K562 (cell line): ENCODE measurements at regions not wholly inside any gene's neighbourhood (a gene's known extent, or its start where the extent isn't known, plus 50 kb on each side); places are given as distances from the start of the nearest gene placed in this dataset.

Experiments used
- ATAC-seq: fragments of 200-7000 bp; cut with Tn5 transposase; 3 replicates; pipeline ENCODE4 v1.9.1; 2020; ENCODE audit warnings: moderate library complexity
- BruUV-seq: library from RNA; stranded (reverse); fragments of 400-500 nt; replicated peaks from 2 replicates; lab custom pipeline; 2021; lab: Mats Ljungman, UMichigan
- CTCF ChIA-PET: fragments of 300-600 bp; formaldehyde crosslinking; extraction: SDS; loops from one replicate; lab custom pipeline; 2021; ENCODE audit warnings: low intra/inter-chr PET ratio; lab: Yijun Ruan, JAX
- POLR2A ChIA-PET: fragments of 300-600, 350-650 bp; sonication (Branson Sonifier 250); formaldehyde crosslinking; extraction: SDS; loops from one replicate; lab custom pipeline; 2021; ENCODE audit warnings: antibody characterized with exemption, inconsistent platforms; lab: Yijun Ruan, JAX
- DNase-seq, 4 experiments: peaks; one replicate each; pipeline versions ENCODE4 v3.0.0 to v3.0.0-alpha.2; 2011 to 2018; ENCODE audit warnings: low spot score in 3 of 4, mixed read lengths in 3 of 4; ENCODE audit errors: extremely low read depth in 1 of 4
- FAIRE-seq: peaks from 2 replicates; lab custom pipeline; 2011; peaks lifted over from hg19 to GRCh38; lab: Jason Lieb, UNC
- H2AFZ ChIP-seq: 2 replicates; pipeline ENCODE4 v1.6.0; 2011; ENCODE audit warnings: low read depth, low read length, control low read depth, inconsistent platforms
- H3K27ac ChIP-seq: fragments of 200-600 bp; 3 replicates; pipeline ENCODE4 v1.8.0; 2011; ENCODE audit warnings: low read depth, mild to moderate bottlenecking, control low read depth, inconsistent platforms, low read length, moderate library complexity, mixed read lengths; ENCODE audit errors: extremely low read depth
- H3K27me3 ChIP-seq, 2 experiments: fragments of 300-600 bp in 1 of 2; 2 replicates in 1 of 2; 3 replicates in 1 of 2; pipeline versions ENCODE4 v1.6.0 to v1.8.0; 2011; ENCODE audit warnings: inconsistent platforms in 2 of 2, low read length in 2 of 2, mild to moderate bottlenecking in 1 of 2, mixed read lengths in 1 of 2, moderate library complexity in 1 of 2; ENCODE audit not compliant: control insufficient read depth in 2 of 2, insufficient read depth in 2 of 2
- H3K36me3 ChIP-seq: fragments of 300-600 bp; 3 replicates; pipeline ENCODE4 v1.8.0; 2011; ENCODE audit warnings: mild to moderate bottlenecking, low read length, inconsistent platforms; ENCODE audit not compliant: control insufficient read depth, insufficient read depth
- H3K4me1 ChIP-seq, 2 experiments: fragments of 200-600 bp in 1 of 2; replicated peaks in 1 of 2; 2 replicates in 1 of 2; 3 replicates in 1 of 2; pipeline versions ENCODE4 v1.5.1 to v1.8.0; 2011; ENCODE audit warnings: inconsistent platforms in 2 of 2, low read length in 2 of 2, mild to moderate bottlenecking in 1 of 2, mixed read lengths in 1 of 2, moderate library complexity in 1 of 2; ENCODE audit not compliant: control insufficient read depth in 2 of 2, insufficient read depth in 2 of 2
- H3K4me2 ChIP-seq: 2 replicates; pipeline ENCODE4 v1.6.1; 2011; ENCODE audit warnings: low read length, control low read depth, inconsistent platforms, mixed read lengths; ENCODE audit not compliant: insufficient read depth
- H3K4me3 ChIP-seq: fragments of 200-600 bp; sonication (generic), shearing (Covaris generic); 2 replicates; pipeline ENCODE4 v1.5.1; 2016; ENCODE audit warnings: control low read depth, inconsistent platforms
- H3K79me2 ChIP-seq: fragments of 200-600 bp; 3 replicates; pipeline ENCODE4 v1.8.0; 2011; ENCODE audit warnings: low read length, inconsistent platforms; ENCODE audit not compliant: control insufficient read depth, insufficient read depth
- H3K9ac ChIP-seq, 2 experiments: 2 replicates each; pipeline versions ENCODE4 v1.6.0 to v1.6.1; 2011; ENCODE audit warnings: low read depth in 2 of 2, low read length in 2 of 2, control low read depth in 1 of 2, inconsistent platforms in 1 of 2, mild to moderate bottlenecking in 1 of 2, mixed read lengths in 1 of 2; ENCODE audit not compliant: insufficient read depth in 1 of 2
- H3K9me1 ChIP-seq: one replicate; pipeline ENCODE4 v1.6.0; 2011; ENCODE audit warnings: inconsistent platforms, mild to moderate bottlenecking, low read length, moderate library complexity; ENCODE audit not compliant: control insufficient read depth, insufficient read depth
- H3K9me3 ChIP-seq: replicated peaks from 2 replicates; pipeline ENCODE4 v1.5.1; 2011; ENCODE audit warnings: low read depth, low read length, inconsistent platforms; ENCODE audit not compliant: control insufficient read depth, insufficient read depth
- H4K20me1 ChIP-seq: replicated peaks from 2 replicates; pipeline ENCODE4 v1.6.1; 2011; ENCODE audit warnings: low read length, inconsistent platforms, mixed read lengths; ENCODE audit not compliant: control insufficient read depth, insufficient read depth
- BRD9 ChIP-seq: fragments of 450-650 bp; IDR thresholded peaks from 2 replicates; pipeline ENCODE4 v1.6.1; 2018; ENCODE audit warnings: low read depth; ENCODE audit not compliant: partially characterized antibody
- BRF2 ChIP-seq: IDR thresholded peaks from 3 replicates; pipeline ENCODE4 v1.6.1; 2011; ENCODE audit warnings: borderline replicate concordance, mild to moderate bottlenecking; ENCODE audit not compliant: insufficient read length, insufficient read depth
- CXXC5 ChIP-seq: fragments of 250-450 bp; sonication (Bioruptor Pico); IDR thresholded peaks from 2 replicates; pipeline ENCODE4 v1.8.0; 2022; ENCODE audit warnings: inconsistent platforms, mild to moderate bottlenecking, moderate library complexity
- JUND ChIP-seq, 2 experiments: IDR thresholded peaks; 2 replicates in 1 of 2; 3 replicates in 1 of 2; pipeline ENCODE4 v1.6.1; 2011; ENCODE audit warnings: borderline replicate concordance in 2 of 2, low read depth in 2 of 2, low read length in 2 of 2, improper control_type of control experiment in 1 of 2, missing biosample characterization in 1 of 2, missing genetic modification characterization in 1 of 2, missing genetic modification reagents in 1 of 2
- KDM5B ChIP-seq: fragments of 200-600 bp; sonication (generic); IDR thresholded peaks from 2 replicates; pipeline ENCODE4 v1.6.1; 2012; ENCODE audit warnings: low read depth, mild to moderate bottlenecking, moderate library complexity, low read length, control low read depth, inconsistent platforms; ENCODE audit not compliant: insufficient replicate concordance
- RAD51 ChIP-seq: fragments of 450-650 bp; IDR thresholded peaks from 2 replicates; pipeline ENCODE4 v1.7.1; 2016; ENCODE audit warnings: low read depth, mild to moderate bottlenecking, borderline replicate concordance
- SMAD2 ChIP-seq: fragments of 150-350 bp; IDR thresholded peaks from 2 replicates; pipeline ENCODE4 v1.6.1; 2014; ENCODE audit warnings: low read depth, mild to moderate bottlenecking, low read length
- SMARCE1 ChIP-seq: fragments of 450-650 bp; IDR thresholded peaks from 2 replicates; pipeline ENCODE4 v1.7.1; 2016; ENCODE audit warnings: mild to moderate bottlenecking
- ZNF174 ChIP-seq: fragments of 250-450 bp; sonication (Bioruptor Pico); IDR thresholded peaks from 2 replicates; pipeline ENCODE4 v1.4.0; 2020; ENCODE audit warnings: mild to moderate bottlenecking
- ZNF212 ChIP-seq: fragments of 450-650 bp; formaldehyde crosslinking; IDR thresholded peaks from 2 replicates; pipeline ENCODE4 v1.4.0; 2020; ENCODE audit warnings: mild to moderate bottlenecking
- WGBS: fragments of 100-300 bp; shearing (Covaris generic); methylation state at CpG from one replicate; pipeline ENCODE4 v1.1.6; 2016; ENCODE audit warnings: low coverage, mixed read lengths; ENCODE audit not compliant: insufficient coverage; ENCODE audit errors: missing lambda C conversion rate; 5-methylcytosine and 5-hydroxymethylcytosine counted together
- in situ Hi-C: fragments of 300-500 bp; cut with MboI; formaldehyde crosslinking; loops from 4 replicates; pipeline ENCODE4 v1.15.0; 2018; ENCODE audit warnings: inconsistent platforms, mixed read lengths
- intact Hi-C: fragments of 100-400 bp; cut with micrococcal nuclease; formaldehyde crosslinking; loops from 2 replicates; pipeline ENCODE4 v1.14.2; 2022
- TF ChIP-seq, protein P1 (sequence below), 3 experiments: fragments of 200-800 bp in 1 of 3; sonication (Bioruptor generic) in 1 of 3; sonication (generic) in 1 of 3; formaldehyde crosslinking in 1 of 3; IDR thresholded peaks; 2 replicates each; pipeline versions ENCODE4 v1.6.1 to v1.8.0; 2016 to 2022; ENCODE audit warnings: mild to moderate bottlenecking in 2 of 3, missing compliant biosample characterization in 2 of 3, missing genetic modification characterization in 2 of 3, missing genetic modification reagents in 1 of 3
- TF ChIP-seq, protein P2 (sequence below), 2 experiments: fragments of 450-650 bp; conservative IDR thresholded peaks; 2 replicates each; pipeline ENCODE4 v1.6.1; 2017; ENCODE audit warnings: mild to moderate bottlenecking in 2 of 2, moderate library complexity in 2 of 2

DNA sequence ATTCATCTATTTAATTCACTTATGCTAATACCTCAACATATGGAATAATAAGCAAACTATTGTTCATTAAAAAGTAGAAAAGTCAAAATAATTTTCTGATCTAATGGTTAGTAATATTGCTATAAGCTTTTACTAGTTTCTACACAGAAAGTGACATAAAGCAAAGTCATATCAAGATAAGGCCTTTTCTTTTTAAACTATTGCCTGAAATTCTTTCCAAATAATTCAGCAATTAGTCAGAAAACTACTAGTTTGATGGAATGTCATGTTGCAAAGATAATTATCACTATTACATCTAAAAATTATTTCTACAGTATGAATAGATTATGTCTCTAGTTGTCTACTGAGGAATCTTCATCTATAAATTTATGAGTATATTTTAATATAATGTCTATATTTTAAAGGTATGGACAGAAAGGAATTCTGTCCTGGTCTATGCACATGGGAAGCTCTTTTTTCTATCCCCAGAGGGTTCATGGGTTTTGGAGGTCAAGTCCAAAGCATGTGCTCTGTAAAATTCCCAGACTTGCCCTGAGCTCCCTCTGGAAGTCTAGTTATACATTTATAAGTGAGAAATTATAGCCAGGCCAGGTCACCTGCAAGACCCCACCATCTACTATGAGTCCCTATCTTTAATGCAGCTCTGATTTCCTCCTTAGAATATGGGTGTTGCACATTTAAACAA is 84.6 kb upstream of the DPYD start:
- in situ Hi-C loops (no loop called here), intact Hi-C loops (no loop called here)
- no TSS peak for BruUV-seq
- H3K36me3 ChIP-seq, result no peaks in the 10 kb centered on the region
- ChIA-PET CTCF (no interaction called here), POLR2A (no interaction called here)
- FAIRE-seq (no peak), DNase-seq (no peak), ATAC-seq (no peak)
- H3K9me1 ChIP-seq, result no peaks in the 10 kb centered on the region
- H2AFZ ChIP-seq, result no peak overlapping the region
- no peaks in the 10 kb centered on the region for H3K79me2 ChIP-seq
- no peaks in the 10 kb centered on the region for H3K9me3 ChIP-seq
- H3K9ac ChIP-seq, result no peak overlapping the region
- no peaks in the 10 kb centered on the region for H4K20me1 ChIP-seq
- H3K27me3 ChIP-seq, result no peaks in the 10 kb centered on the region
- no peak overlapping the region for H3K4me2 ChIP-seq
- no peak overlapping the region for H3K4me3 ChIP-seq
- H3K4me1 ChIP-seq, result no peaks in the 10 kb centered on the region
- H3K27ac ChIP-seq, result no peak overlapping the region
- TF ChIP-seq BRD9 (no peak), ZNF174 (CRISPR knock-in tag) (no peak)
- TF ChIP-seq, protein P1, sequence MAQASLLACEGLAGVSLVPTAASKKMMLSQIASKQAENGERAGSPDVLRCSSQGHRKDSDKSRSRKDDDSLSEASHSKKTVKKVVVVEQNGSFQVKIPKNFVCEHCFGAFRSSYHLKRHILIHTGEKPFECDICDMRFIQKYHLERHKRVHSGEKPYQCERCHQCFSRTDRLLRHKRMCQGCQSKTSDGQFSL (CRISPR knock-in tag; IDR thresholded peaks at IDR 0.05), result no peak
- TF ChIP-seq, protein P1 (tag; IDR thresholded peaks at IDR 0.05), result no peak

DNA sequence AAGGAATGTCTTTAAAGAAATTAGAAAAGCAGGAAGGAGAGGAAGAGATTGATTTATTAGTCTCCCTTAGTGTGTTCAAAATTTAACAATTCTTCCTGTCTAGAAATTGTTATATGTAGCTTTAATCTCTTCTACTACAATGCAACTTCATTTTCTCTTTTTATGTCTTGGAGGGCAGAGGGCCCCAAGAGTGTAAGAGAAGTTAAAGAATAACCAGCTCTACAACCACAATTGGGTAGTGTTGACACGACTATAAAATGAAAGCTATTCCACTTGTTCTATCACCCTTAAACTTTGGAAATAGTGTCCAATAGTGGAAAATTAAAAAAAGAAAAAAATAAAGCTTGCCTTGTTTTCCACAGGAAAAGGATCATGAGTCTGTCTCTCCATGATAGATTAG is 82.6 kb upstream of the DPYD start:
- DNase-seq (no peak), FAIRE-seq (no peak), ATAC-seq (no peak)
- H3K4me1 ChIP-seq, result no peaks in the 10 kb centered on the region
- H3K27me3 ChIP-seq, result no peaks in the 10 kb centered on the region
- H2AFZ ChIP-seq, result no peak overlapping the region
- no peaks in the 10 kb centered on the region for H3K9me1 ChIP-seq
- no peak overlapping the region for H3K4me2 ChIP-seq
- CTCF ChIA-PET, result no interaction called here
- H3K79me2 ChIP-seq, result no peaks in the 10 kb centered on the region
- H3K9me3 ChIP-seq, result no peaks in the 10 kb centered on the region
- 0% methylated on average over 1 of the region's 1 CpG for WGBS
- no peak overlapping the region for H3K27ac ChIP-seq
- H3K9ac ChIP-seq, result no peak overlapping the region
- intact Hi-C loops (no loop called here), in situ Hi-C loops (no loop called here)
- no TSS peak for BruUV-seq
- no peaks in the 10 kb centered on the region for H4K20me1 ChIP-seq
- POLR2A ChIA-PET, result no interaction called here
- H3K4me3 ChIP-seq, result no peak overlapping the region
- H3K36me3 ChIP-seq, result no peaks in the 10 kb centered on the region
- TF ChIP-seq SMARCE1 (no peak), RAD51 (no peak), KDM5B (no peak), JUND (IDR thresholded peaks at IDR 0.05; ENCODE audit: borderline replicate concordance, low read depth, low read length) (no peak), JUND (tag; IDR thresholded peaks at IDR 0.05; ENCODE audit: borderline replicate concordance, low read depth, low read length) (no peak), ZNF212 (CRISPR knock-in tag) (no peak), CXXC5 (CRISPR knock-in tag) (no peak), SMAD2 (no peak), BRF2 (no peak)
- TF ChIP-seq, protein P2, sequence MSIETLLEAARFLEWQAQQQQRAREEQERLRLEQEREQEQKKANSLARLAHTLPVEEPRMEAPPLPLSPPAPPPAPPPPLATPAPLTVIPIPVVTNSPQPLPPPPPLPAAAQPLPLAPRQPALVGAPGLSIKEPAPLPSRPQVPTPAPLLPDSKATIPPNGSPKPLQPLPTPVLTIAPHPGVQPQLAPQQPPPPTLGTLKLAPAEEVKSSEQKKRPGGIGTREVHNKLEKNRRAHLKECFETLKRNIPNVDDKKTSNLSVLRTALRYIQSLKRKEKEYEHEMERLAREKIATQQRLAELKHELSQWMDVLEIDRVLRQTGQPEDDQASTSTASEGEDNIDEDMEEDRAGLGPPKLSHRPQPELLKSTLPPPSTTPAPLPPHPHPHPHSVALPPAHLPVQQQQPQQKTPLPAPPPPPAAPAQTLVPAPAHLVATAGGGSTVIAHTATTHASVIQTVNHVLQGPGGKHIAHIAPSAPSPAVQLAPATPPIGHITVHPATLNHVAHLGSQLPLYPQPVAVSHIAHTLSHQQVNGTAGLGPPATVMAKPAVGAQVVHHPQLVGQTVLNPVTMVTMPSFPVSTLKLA (conservative IDR thresholded peaks at IDR 0.05), result no peak
